HCT116 (cell line): ENCODE measurements at regions not wholly inside any gene's neighbourhood (a gene's known extent, or its start where the extent isn't known, plus 50 kb on each side); places are given as distances from the start of the nearest gene placed in this dataset.
"Not testable (repeated sequence)": the region's sequence is repeated elsewhere in the genome, so short reads cannot be mapped to it uniquely, and the experiment has no call there.

Experiments
- ATAC-seq: fragments of 200-7000 bp; cut with Tn5 transposase; 2 replicates; pipeline ENCODE4 v1.9.1; 2020; ENCODE audit warnings: mild to moderate bottlenecking, moderate library complexity
- BruUV-seq: library from RNA; stranded (reverse); fragments of 400-500 nt; replicated peaks from 2 replicates; lab custom pipeline; 2021; lab: Mats Ljungman, UMichigan
- CTCF ChIA-PET: fragments of 300-600 bp; sonication (Branson Sonifier 250); formaldehyde crosslinking; loops from one replicate; lab custom pipeline; 2021; ENCODE audit warnings: antibody characterized with exemption; lab: Charles Lee
- POLR2A ChIA-PET: fragments of 300-600, 350-600 bp; sonication (Branson Sonifier 250); formaldehyde crosslinking; loops from one replicate; lab custom pipeline; 2021; ENCODE audit warnings: antibody characterized with exemption; lab: Charles Lee
- RAD21 ChIA-PET, 2 experiments: fragments of 300-600 bp; sonication (Branson Sonifier 250); formaldehyde crosslinking; loops; one replicate each; lab custom pipeline; 2023; ENCODE audit warnings: low total read pairs in 2 of 2; ENCODE audit not compliant: uncharacterized antibody in 2 of 2, unreplicated experiment in 2 of 2, low non-redundant PET in 1 of 2; lab: Charles Lee
- DNase-seq: peaks from one replicate; pipeline ENCODE4 v3.0.0-alpha.2; 2010; ENCODE audit warnings: low read depth, low spot score
- H2AFZ ChIP-seq: fragments of 200-600 bp; shearing (Covaris generic), sonication (generic); 2 replicates; pipeline ENCODE4 v1.6.1; 2017; ENCODE audit warnings: low read depth, mixed run types, mixed read lengths, antibody characterized with exemption, low read length; ENCODE audit not compliant: poor library complexity, severe bottlenecking
- H3K27ac ChIP-seq: 2 replicates; pipeline ENCODE4 v1.5.1; 2012; ENCODE audit warnings: low read depth, low read length
- H3K27me3 ChIP-seq: fragments of 200-600 bp; sonication (generic); 2 replicates; pipeline ENCODE4 v1.6.1; 2016; ENCODE audit warnings: mixed run types, low read length, mixed read lengths; ENCODE audit not compliant: insufficient read depth
- H3K36me3 ChIP-seq, 2 experiments: fragments of 200-500 bp in 1 of 2; fragments of 200-600 bp in 1 of 2; sonication (Bioruptor generic) in 1 of 2; sonication (generic) in 1 of 2; 2 replicates each; pipeline versions ENCODE4 v1.5.1 to v1.6.1; 2014 to 2016; ENCODE audit warnings: low read length in 2 of 2, inconsistent platforms in 1 of 2, mixed read lengths in 1 of 2, mixed run types in 1 of 2; ENCODE audit not compliant: insufficient read depth in 2 of 2, control insufficient read depth in 1 of 2
- H3K4me1 ChIP-seq, 2 experiments: fragments of 200-600 bp in 1 of 2; sonication (generic) in 1 of 2; 2 replicates each; pipeline versions ENCODE4 v1.5.1 to v1.6.1; 2012 to 2017; ENCODE audit warnings: low read length in 2 of 2, inconsistent platforms in 1 of 2, mild to moderate bottlenecking in 1 of 2, mixed read lengths in 1 of 2, mixed run types in 1 of 2, moderate library complexity in 1 of 2; ENCODE audit not compliant: insufficient read depth in 2 of 2, control insufficient read depth in 1 of 2
- H3K4me2 ChIP-seq: fragments of 200-600 bp; sonication (generic); 2 replicates; pipeline ENCODE4 v1.6.1; 2017; ENCODE audit warnings: mixed run types, low read length, mixed read lengths
- H3K4me3 ChIP-seq, 2 experiments: fragments of 200-600 bp in 1 of 2; sonication (generic) in 1 of 2; replicated peaks in 1 of 2; 2 replicates each; pipeline ENCODE4 v1.5.1; 2011 to 2016; ENCODE audit warnings: low read length in 2 of 2, control low read depth in 1 of 2, low read depth in 1 of 2, mild to moderate bottlenecking in 1 of 2, mixed read lengths in 1 of 2, mixed run types in 1 of 2
- H3K79me2 ChIP-seq: fragments of 200-600 bp; sonication (generic); 2 replicates; pipeline ENCODE4 v1.6.1; 2017; ENCODE audit warnings: mild to moderate bottlenecking, mixed run types, low read length, moderate library complexity, mixed read lengths; ENCODE audit not compliant: insufficient read depth
- H3K9ac ChIP-seq: fragments of 200-600 bp; sonication (generic); 2 replicates; pipeline ENCODE4 v1.6.1; 2016; ENCODE audit warnings: low read length, mixed read lengths
- H3K9me2 ChIP-seq: fragments of 200-600 bp; sonication (generic), shearing (Covaris generic); 2 replicates; pipeline ENCODE4 v1.6.1; 2017; ENCODE audit warnings: mixed run types, mild to moderate bottlenecking, moderate library complexity; ENCODE audit not compliant: insufficient read depth
- H3K9me3 ChIP-seq, 2 experiments: fragments of 200-500 bp in 1 of 2; fragments of 200-600 bp in 1 of 2; sonication (Bioruptor generic) in 1 of 2; sonication (generic) in 1 of 2; 2 replicates each; pipeline ENCODE4 v1.6.1; 2014 to 2017; ENCODE audit warnings: low read length in 2 of 2, mixed read lengths in 2 of 2, inconsistent platforms in 1 of 2, low read depth in 1 of 2, mild to moderate bottlenecking in 1 of 2, mixed run types in 1 of 2, moderate library complexity in 1 of 2; ENCODE audit not compliant: control insufficient read depth in 1 of 2, insufficient read depth in 1 of 2
- H4K20me1 ChIP-seq: fragments of 200-600 bp; sonication (generic), shearing (Covaris generic); 2 replicates; pipeline ENCODE4 v1.6.1; 2017; ENCODE audit warnings: mixed run types, mild to moderate bottlenecking, moderate library complexity; ENCODE audit not compliant: insufficient read depth
- intact Hi-C: fragments of 100-400 bp; cut with micrococcal nuclease; formaldehyde crosslinking; loops from 2 replicates; pipeline ENCODE4 v1.10.0; 2022

DNA sequence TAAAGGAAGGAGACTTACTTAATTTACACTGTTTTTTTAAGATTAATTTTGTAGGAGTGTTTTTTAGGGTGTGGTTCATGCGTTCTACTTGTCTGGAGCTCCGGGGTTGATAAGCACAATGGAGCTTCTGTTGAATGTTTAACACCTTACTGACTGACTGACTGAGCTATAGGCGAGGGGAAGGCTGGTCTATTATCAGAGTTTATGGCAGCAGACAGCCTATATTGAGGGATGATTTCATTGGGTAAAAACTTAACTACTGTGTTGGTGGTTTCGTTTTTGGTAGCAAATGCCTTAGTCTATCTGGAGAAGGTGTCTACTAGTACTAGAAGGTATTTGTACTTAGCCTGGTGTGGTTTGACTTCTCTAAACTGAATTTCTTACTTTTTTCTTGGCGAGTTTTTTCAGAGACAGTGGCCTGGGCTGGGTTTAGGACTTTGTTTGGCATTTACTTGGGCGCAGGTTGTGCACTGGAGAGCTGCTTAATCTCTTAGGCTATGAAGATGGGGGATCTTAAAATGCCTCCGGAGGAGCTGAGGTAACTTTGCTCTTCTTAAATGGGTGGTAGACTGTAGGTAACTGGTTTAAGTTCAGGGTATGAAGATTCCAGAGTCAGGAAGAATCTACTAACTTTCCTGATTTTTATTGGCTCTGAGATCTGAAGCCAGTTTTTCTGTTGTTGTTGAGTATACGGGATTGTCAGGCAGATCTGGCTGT, 130.2 kb downstream of the ART5 start:
- BruUV-seq, H3K79me2 ChIP-seq, H3K9ac ChIP-seq, H3K4me3 ChIP-seq, intact Hi-C loops, H3K27ac ChIP-seq, CTCF ChIA-PET, H4K20me1 ChIP-seq, H3K9me3 ChIP-seq, POLR2A ChIA-PET, RAD21 ChIA-PET, H2AFZ ChIP-seq, H3K4me1 ChIP-seq, H3K27me3 ChIP-seq, H3K36me3 ChIP-seq, DNase-seq, H3K9me2 ChIP-seq, ATAC-seq, H3K4me2 ChIP-seq: not testable (repeated sequence)

DNA sequence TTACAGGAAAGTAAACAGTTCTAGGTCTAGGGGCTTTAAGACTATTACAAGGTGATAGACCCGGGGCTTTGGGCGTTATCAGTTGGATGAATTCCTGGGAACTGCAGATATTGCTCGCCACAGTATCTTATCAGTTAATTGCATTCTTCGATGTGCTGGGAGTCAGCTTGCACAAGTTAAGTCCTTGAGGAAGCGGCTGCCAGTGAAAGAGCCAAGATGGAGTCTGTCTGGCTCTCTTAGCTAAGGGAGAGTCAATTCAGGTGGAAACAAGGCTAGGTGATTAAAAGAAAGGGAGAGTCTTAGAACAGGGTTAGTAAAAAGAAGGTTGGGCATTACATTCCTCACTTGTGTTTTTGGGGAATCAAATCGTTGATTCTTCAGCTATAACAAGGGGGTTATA, 130.6 kb upstream of the ZNF195 start:
- H3K9ac ChIP-seq, H3K79me2 ChIP-seq, H3K9me2 ChIP-seq, H3K4me1 ChIP-seq, ATAC-seq, DNase-seq, H3K9me3 ChIP-seq, BruUV-seq, H3K4me3 ChIP-seq, H3K36me3 ChIP-seq, H3K27me3 ChIP-seq, H3K4me2 ChIP-seq, intact Hi-C loops, H2AFZ ChIP-seq, H4K20me1 ChIP-seq, CTCF ChIA-PET, POLR2A ChIA-PET, H3K27ac ChIP-seq, RAD21 ChIA-PET: not testable (repeated sequence)

DNA sequence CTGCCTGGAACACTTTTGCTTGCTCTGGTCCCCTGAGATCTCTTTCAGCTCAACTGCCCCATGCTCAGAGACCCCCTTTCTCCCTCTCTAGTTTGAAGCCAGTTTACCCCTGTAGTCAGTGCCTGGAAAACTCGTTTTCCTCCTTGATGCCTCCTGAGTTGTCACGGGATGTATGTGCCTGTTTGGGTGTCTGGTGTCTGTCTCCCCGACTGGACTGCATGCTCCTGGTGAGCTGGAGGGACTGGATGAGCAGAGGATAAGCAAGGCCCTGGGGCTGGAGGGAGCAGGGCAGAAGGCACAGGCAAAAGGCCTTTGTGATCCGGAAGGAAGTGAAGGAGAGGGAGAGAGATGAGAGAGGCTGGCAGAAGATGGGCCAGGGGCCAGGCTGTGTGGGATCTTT, 120.3 kb upstream of the ZNF195 start:
- CTCF ChIA-PET, H3K4me3 ChIP-seq, H3K9ac ChIP-seq, H3K4me2 ChIP-seq, H3K79me2 ChIP-seq, intact Hi-C loops, DNase-seq, H4K20me1 ChIP-seq, ATAC-seq, H3K4me1 ChIP-seq, POLR2A ChIA-PET, H3K9me2 ChIP-seq, H3K9me3 ChIP-seq, H3K27ac ChIP-seq, H3K27me3 ChIP-seq, H3K36me3 ChIP-seq, H2AFZ ChIP-seq, BruUV-seq, RAD21 ChIA-PET: not testable (repeated sequence)

DNA sequence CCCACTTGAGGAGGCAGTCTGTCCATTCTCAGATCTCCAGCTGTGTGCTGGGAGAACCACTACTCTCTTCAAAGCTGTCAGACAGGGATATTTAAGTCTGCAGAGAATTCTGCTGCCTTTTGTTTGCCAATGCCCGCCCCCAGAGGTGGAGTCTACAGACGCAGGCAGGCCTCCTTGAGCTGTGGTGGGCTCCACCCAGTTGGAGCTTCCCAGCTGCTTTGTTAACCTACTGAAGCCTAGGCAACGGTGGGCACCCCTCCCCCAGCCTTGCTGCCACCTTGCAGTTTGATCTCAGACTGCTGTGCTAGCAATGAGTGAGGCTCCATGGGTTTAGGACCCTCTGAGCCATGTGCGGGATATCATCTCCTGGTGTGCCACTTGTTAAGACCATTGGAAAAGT, 119.4 kb upstream of the ZNF195 start:
- ATAC-seq, POLR2A ChIA-PET, H3K36me3 ChIP-seq, BruUV-seq, H4K20me1 ChIP-seq, H3K4me1 ChIP-seq, intact Hi-C loops, H3K9ac ChIP-seq, H3K27ac ChIP-seq, H3K4me2 ChIP-seq, H2AFZ ChIP-seq, H3K9me2 ChIP-seq, DNase-seq, CTCF ChIA-PET, H3K4me3 ChIP-seq, H3K79me2 ChIP-seq, H3K27me3 ChIP-seq, H3K9me3 ChIP-seq, RAD21 ChIA-PET: not testable (repeated sequence)
